IMR-90 (cell line): ENCODE measurements at regions not wholly inside any gene's neighbourhood (a gene's known extent, or its start where the extent isn't known, plus 50 kb on each side); places are given as distances from the start of the nearest gene placed in this dataset.
"Not testable (repeated sequence)": the region's sequence is repeated elsewhere in the genome, so short reads cannot be mapped to it uniquely, and the experiment has no call there.

Experiments
- BHLHE40 ChIP-seq: fragments of 150-350 bp; IDR thresholded peaks from 2 replicates; pipeline ENCODE4 v1.6.1; 2016; ENCODE audit warnings: mild to moderate bottlenecking, low read depth, low read length
- CEBPB ChIP-seq: IDR thresholded peaks from 2 replicates; pipeline ENCODE4 v1.6.1; 2012; ENCODE audit warnings: low read depth, low read length, improper control_type of control experiment
- CHD1 ChIP-seq: IDR thresholded peaks from 2 replicates; pipeline ENCODE4 v1.6.1; 2012; ENCODE audit warnings: low read depth, low read length, improper control_type of control experiment
- CTCF ChIP-seq: conservative IDR thresholded peaks from 2 replicates; pipeline ENCODE4 v1.5.1; 2012; ENCODE audit warnings: mild to moderate bottlenecking, low read depth, low read length, improper control_type of control experiment
- ELK1 ChIP-seq: fragments of 150-350 bp; IDR thresholded peaks from 2 replicates; pipeline ENCODE4 v1.6.1; 2016; ENCODE audit warnings: low read depth, mild to moderate bottlenecking, low read length, moderate library complexity, borderline replicate concordance
- MAFK ChIP-seq: IDR thresholded peaks from 2 replicates; pipeline ENCODE4 v1.6.1; 2012; ENCODE audit warnings: low read depth, low read length, improper control_type of control experiment
- MAZ ChIP-seq: IDR thresholded peaks from 2 replicates; pipeline ENCODE4 v1.6.1; 2012; ENCODE audit warnings: low read depth, mild to moderate bottlenecking, low read length, improper control_type of control experiment, moderate library complexity, borderline replicate concordance
- NFE2L2 ChIP-seq: fragments of 150-350 bp; IDR thresholded peaks from 2 replicates; pipeline ENCODE4 v1.6.1; 2016; ENCODE audit warnings: low read depth, mild to moderate bottlenecking, low read length
- POLR2A ChIP-seq: IDR thresholded peaks from 2 replicates; pipeline ENCODE4 v1.6.1; 2012; ENCODE audit warnings: mild to moderate bottlenecking, low read depth, low read length
- RFX5 ChIP-seq: IDR thresholded peaks from 2 replicates; pipeline ENCODE4 v1.8.0; 2012; ENCODE audit warnings: low read depth, mild to moderate bottlenecking, low read length, moderate library complexity
- SMC3 ChIP-seq: fragments of 150-350 bp; IDR thresholded peaks from 2 replicates; pipeline ENCODE4 v1.6.1; 2016; ENCODE audit warnings: low read depth, mild to moderate bottlenecking, antibody characterized with exemption, low read length, moderate library complexity
- USF2 ChIP-seq: fragments of 150-350 bp; IDR thresholded peaks from 2 replicates; pipeline ENCODE4 v1.6.1; 2017; ENCODE audit warnings: mild to moderate bottlenecking, antibody characterized with exemption, low read length, low read depth

- TF ChIP-seq ELK1, POLR2A, CTCF, USF2, RFX5, CHD1, MAZ, SMC3, BHLHE40, NFE2L2, CEBPB, MAFK: not testable (repeated sequence)
These were observed 60.5 kb upstream of the CCDC90B start for GRCh38 chr11:83346706-83347105.
